ENCODE measurements at regions not wholly inside any gene's neighbourhood (a gene's known extent, or its start where the extent isn't known, plus 50 kb on each side); places are given as distances from the start of the nearest gene placed in this dataset.

GRCh38 chr20:21836346-21836745, 130.9 kb downstream of the PAX1 start:
- no peaks in the 10 kb centered on the region for H3K36me3 Mint-ChIP-seq
- no peak overlapping the region for H3K27ac ChIP-seq (ENCODE audit: low read depth in 1 of 2, low read length in 2 of 2)
- H3K9me3 Mint-ChIP-seq, result peaks cover 0 to 3% (median 1%) of the 10 kb centered on the region in 7 donors
- no peaks in the 10 kb centered on the region for H3K27me3 ChIP-seq (ENCODE audit: control insufficient read depth in 2 of 2, insufficient read depth in 2 of 2, low read length in 2 of 2)
- no peaks in the 10 kb centered on the region for H3K9me3 ChIP-seq (replicated peaks in 1 of 2; ENCODE audit: control insufficient read depth in 1 of 2, insufficient read depth in 1 of 2, low read length in 2 of 2)
- no peak overlapping the region for H3K27ac Mint-ChIP-seq
- no peak overlapping the region for H3K4me3 ChIP-seq (replicated peaks in 1 of 3; ENCODE audit: low read depth in 2 of 3, low read length in 3 of 3)
- H3K4me2 ChIP-seq (replicated peaks; ENCODE audit: extremely low read depth, low read length, poor library complexity, severe bottlenecking), result no peak overlapping the region
- H3K79me2 ChIP-seq (ENCODE audit: insufficient read depth, low read length), result no peaks in the 10 kb centered on the region
- no peaks in the 10 kb centered on the region for H4K20me1 ChIP-seq (ENCODE audit: insufficient read depth, low read length)
- intact Hi-C loops (cut with micrococcal nuclease), result no loop called here
- H2AFZ ChIP-seq (ENCODE audit: insufficient read depth, low read depth, low read length, poor library complexity, severe bottlenecking), result no peak overlapping the region
- H3K4me1 ChIP-seq (ENCODE audit: control insufficient read depth in 1 of 2, insufficient read depth in 2 of 2, low read length in 2 of 2), result no peaks in the 10 kb centered on the region
- H3K9ac ChIP-seq (ENCODE audit: insufficient read depth, low read length, poor library complexity, severe bottlenecking), result no peak overlapping the region
- WGBS (ENCODE audit: insufficient coverage), result no CpG with 5 or more reads among the region's 1 CpG
- H3K36me3 ChIP-seq (replicated peaks in 1 of 2; ENCODE audit: control insufficient read depth in 1 of 2, insufficient read depth in 2 of 2, low read length in 2 of 2), result no peaks in the 10 kb centered on the region
- DNase-seq, result no peak
- no peaks in the 10 kb centered on the region for H3K4me1 Mint-ChIP-seq
- no peaks in the 10 kb centered on the region for H3K27me3 Mint-ChIP-seq (ENCODE audit: low read depth in 3 of 3)
- no peak for TF ChIP-seq CTCF (IDR thresholded peaks at IDR 0.05)
- H3K4me3 Mint-ChIP-seq, result no peak overlapping the region

GRCh38 chr20:21835042-21835441, 129.6 kb downstream of the PAX1 start:
- Histone ChIP-seq H3K9me3 (replicated peaks in 1 of 2; ENCODE audit: control insufficient read depth in 1 of 2, insufficient read depth in 1 of 2, low read length in 2 of 2) (no peaks in the 10 kb centered on the region), H3K27me3 (ENCODE audit: control insufficient read depth in 2 of 2, insufficient read depth in 2 of 2, low read length in 2 of 2) (no peaks in the 10 kb centered on the region), H3K9ac (ENCODE audit: insufficient read depth, low read length, poor library complexity, severe bottlenecking) (no peak overlapping the region), H2AFZ (ENCODE audit: insufficient read depth, low read depth, low read length, poor library complexity, severe bottlenecking) (no peak overlapping the region), H4K20me1 (ENCODE audit: insufficient read depth, low read length) (no peaks in the 10 kb centered on the region), H3K4me3 (replicated peaks in 1 of 3; ENCODE audit: low read depth in 2 of 3, low read length in 3 of 3) (no peak overlapping the region), H3K79me2 (ENCODE audit: insufficient read depth, low read length) (no peaks in the 10 kb centered on the region), H3K4me1 (ENCODE audit: control insufficient read depth in 1 of 2, insufficient read depth in 2 of 2, low read length in 2 of 2) (no peaks in the 10 kb centered on the region), H3K4me2 (replicated peaks; ENCODE audit: extremely low read depth, low read length, poor library complexity, severe bottlenecking) (no peak overlapping the region), H3K36me3 (replicated peaks in 1 of 2; ENCODE audit: control insufficient read depth in 1 of 2, insufficient read depth in 2 of 2, low read length in 2 of 2) (no peaks in the 10 kb centered on the region), H3K27ac (ENCODE audit: low read depth in 1 of 2, low read length in 2 of 2) (no peak overlapping the region)
- WGBS (ENCODE audit: insufficient coverage), result no CpG with 5 or more reads among the region's 1 CpG
- H3K4me3 Mint-ChIP-seq, result no peak overlapping the region
- no peak for DNase-seq
- peak overlapping the region in 1 of 7 donors; percentile 70 for H3K27ac Mint-ChIP-seq
- H3K4me1 Mint-ChIP-seq, result no peaks in the 10 kb centered on the region
- TF ChIP-seq CTCF (IDR thresholded peaks at IDR 0.05), result no peak
- intact Hi-C loops (cut with micrococcal nuclease), result no loop called here
- H3K27me3 Mint-ChIP-seq (ENCODE audit: low read depth in 3 of 3), result no peaks in the 10 kb centered on the region
- H3K9me3 Mint-ChIP-seq, result peaks cover 0 to 2% (median 0%) of the 10 kb centered on the region in 7 donors
- no peaks in the 10 kb centered on the region for H3K36me3 Mint-ChIP-seq

All from CD14-positive monocyte (primary cell).